SU-DHL-6 (cell line): ENCODE measurements at regions not wholly inside any gene's neighbourhood (a gene's known extent, or its start where the extent isn't known, plus 50 kb on each side); places are given as distances from the start of the nearest gene placed in this dataset.

Experiments used
- H2AFZ ChIP-seq: fragments of 200-600 bp; sonication (generic); 2 replicates; pipeline ENCODE4 v1.6.1; 2014; ENCODE audit warnings: low read depth, mild to moderate bottlenecking, moderate library complexity, mixed read lengths, antibody characterized with exemption, low read length; ENCODE audit not compliant: severe bottlenecking
- H3F3A ChIP-seq: fragments of 200-600 bp; shearing (Covaris generic); 2 replicates; pipeline ENCODE4 v1.6.0; 2016; ENCODE audit warnings: antibody characterized with exemption, mild to moderate bottlenecking; ENCODE audit not compliant: insufficient read depth
- H3K27ac ChIP-seq: fragments of 200-600 bp; sonication (generic); 2 replicates; pipeline ENCODE4 v1.5.1; 2016; ENCODE audit warnings: low read depth, mild to moderate bottlenecking, low read length, moderate library complexity, mixed read lengths
- H3K27me3 ChIP-seq: fragments of 200-600 bp; sonication (generic), shearing (Covaris generic); 2 replicates; pipeline ENCODE4 v1.6.0; 2014; ENCODE audit warnings: mild to moderate bottlenecking, low read length
- H3K36me3 ChIP-seq: fragments of 200-600 bp; sonication (generic); 2 replicates; pipeline ENCODE4 v1.6.1; 2014; ENCODE audit warnings: mild to moderate bottlenecking, low read length, mixed read lengths
- H3K4me2 ChIP-seq: fragments of 300-600, 200-600 bp; shearing (Covaris generic), sonication (generic); 2 replicates; pipeline ENCODE4 v1.6.0; 2014; ENCODE audit warnings: low read length, low read depth, mild to moderate bottlenecking; ENCODE audit not compliant: poor library complexity, severe bottlenecking
- H3K4me3 ChIP-seq: fragments of 200-600 bp; sonication (generic); 2 replicates; pipeline ENCODE4 v1.5.1; 2014; ENCODE audit warnings: antibody characterized with exemption, low read length, mild to moderate bottlenecking, mixed read lengths; ENCODE audit not compliant: insufficient read depth, poor library complexity, severe bottlenecking
- H3K79me2 ChIP-seq: fragments of 200-600 bp; sonication (generic); 2 replicates; pipeline ENCODE4 v1.6.1; 2014; ENCODE audit warnings: mild to moderate bottlenecking, low read length, moderate library complexity; ENCODE audit not compliant: insufficient read depth
- H3K9ac ChIP-seq: fragments of 200-600 bp; sonication (generic); 2 replicates; pipeline ENCODE4 v1.7.0; 2014; ENCODE audit warnings: mild to moderate bottlenecking, low read length
- H3K9me2 ChIP-seq: fragments of 200-600 bp; sonication (generic); replicated peaks from 2 replicates; pipeline ENCODE4 v1.6.1; 2014; ENCODE audit warnings: low read length; ENCODE audit not compliant: insufficient read depth
- H3K9me3 ChIP-seq: fragments of 200-600 bp; sonication (generic); 2 replicates; pipeline ENCODE4 v1.6.1; 2014; ENCODE audit warnings: low read length, mixed read lengths; ENCODE audit not compliant: insufficient read depth
- H4K20me1 ChIP-seq: fragments of 200-600 bp; sonication (generic); 2 replicates; pipeline ENCODE4 v1.6.1; 2014; ENCODE audit warnings: low read depth, mild to moderate bottlenecking, antibody characterized with exemption, low read length, moderate library complexity, mixed read lengths
- EZH2phosphoT487 ChIP-seq: fragments of 200-600 bp; sonication (generic), shearing (Covaris generic); conservative IDR thresholded peaks from 2 replicates; pipeline ENCODE4 v1.6.1; 2018; ENCODE audit warnings: mild to moderate bottlenecking, antibody characterized with exemption, low read length, moderate library complexity, mixed read lengths
- TF ChIP-seq, protein P1 (sequence below): fragments of 200-600 bp; sonication (generic); IDR thresholded peaks from one replicate; pipeline ENCODE4 v1.5.1; 2017; ENCODE audit warnings: antibody characterized with exemption, mild to moderate bottlenecking, low read length, moderate library complexity; ENCODE audit not compliant: insufficient read depth, poor library complexity, severe bottlenecking

DNA sequence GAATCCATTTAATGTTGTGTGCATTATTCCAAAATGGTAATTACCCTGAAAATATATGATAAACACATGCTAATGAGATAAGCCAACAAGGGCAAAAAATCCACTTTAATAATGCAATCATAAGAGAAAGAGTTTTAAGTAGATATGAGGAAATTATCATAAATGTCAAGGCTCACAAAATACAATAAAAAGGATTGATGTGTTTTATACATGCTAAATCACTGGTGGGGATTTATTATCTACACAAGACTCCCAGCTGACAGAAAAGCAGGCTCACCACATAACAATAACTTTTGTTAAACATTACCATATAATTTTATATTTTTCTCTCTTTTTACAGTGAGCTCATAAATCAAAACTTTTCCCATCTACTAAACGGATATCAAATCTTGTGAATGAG lies 306.2 kb upstream of the GRAMD2B start:
- H3K9me2 ChIP-seq, result no peaks in the 10 kb centered on the region
- no peak for TF ChIP-seq EZH2phosphoT487
- TF ChIP-seq, protein P1, sequence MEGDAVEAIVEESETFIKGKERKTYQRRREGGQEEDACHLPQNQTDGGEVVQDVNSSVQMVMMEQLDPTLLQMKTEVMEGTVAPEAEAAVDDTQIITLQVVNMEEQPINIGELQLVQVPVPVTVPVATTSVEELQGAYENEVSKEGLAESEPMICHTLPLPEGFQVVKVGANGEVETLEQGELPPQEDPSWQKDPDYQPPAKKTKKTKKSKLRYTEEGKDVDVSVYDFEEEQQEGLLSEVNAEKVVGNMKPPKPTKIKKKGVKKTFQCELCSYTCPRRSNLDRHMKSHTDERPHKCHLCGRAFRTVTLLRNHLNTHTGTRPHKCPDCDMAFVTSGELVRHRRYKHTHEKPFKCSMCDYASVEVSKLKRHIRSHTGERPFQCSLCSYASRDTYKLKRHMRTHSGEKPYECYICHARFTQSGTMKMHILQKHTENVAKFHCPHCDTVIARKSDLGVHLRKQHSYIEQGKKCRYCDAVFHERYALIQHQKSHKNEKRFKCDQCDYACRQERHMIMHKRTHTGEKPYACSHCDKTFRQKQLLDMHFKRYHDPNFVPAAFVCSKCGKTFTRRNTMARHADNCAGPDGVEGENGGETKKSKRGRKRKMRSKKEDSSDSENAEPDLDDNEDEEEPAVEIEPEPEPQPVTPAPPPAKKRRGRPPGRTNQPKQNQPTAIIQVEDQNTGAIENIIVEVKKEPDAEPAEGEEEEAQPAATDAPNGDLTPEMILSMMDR, result no peak
- H3K36me3 ChIP-seq, result no peaks in the 10 kb centered on the region
- no peaks in the 10 kb centered on the region for H3K9me3 ChIP-seq
- no peaks in the 10 kb centered on the region for H3K79me2 ChIP-seq
- no peak overlapping the region for H3K27ac ChIP-seq
- no peak overlapping the region for H3K4me2 ChIP-seq
- no peak overlapping the region for H3K9ac ChIP-seq
- H3F3A ChIP-seq, result no peaks in the 10 kb centered on the region
- no peaks in the 10 kb centered on the region for H4K20me1 ChIP-seq
- H3K4me3 ChIP-seq, result no peak overlapping the region
- H2AFZ ChIP-seq, result no peak overlapping the region
- no peaks in the 10 kb centered on the region for H3K27me3 ChIP-seq

DNA sequence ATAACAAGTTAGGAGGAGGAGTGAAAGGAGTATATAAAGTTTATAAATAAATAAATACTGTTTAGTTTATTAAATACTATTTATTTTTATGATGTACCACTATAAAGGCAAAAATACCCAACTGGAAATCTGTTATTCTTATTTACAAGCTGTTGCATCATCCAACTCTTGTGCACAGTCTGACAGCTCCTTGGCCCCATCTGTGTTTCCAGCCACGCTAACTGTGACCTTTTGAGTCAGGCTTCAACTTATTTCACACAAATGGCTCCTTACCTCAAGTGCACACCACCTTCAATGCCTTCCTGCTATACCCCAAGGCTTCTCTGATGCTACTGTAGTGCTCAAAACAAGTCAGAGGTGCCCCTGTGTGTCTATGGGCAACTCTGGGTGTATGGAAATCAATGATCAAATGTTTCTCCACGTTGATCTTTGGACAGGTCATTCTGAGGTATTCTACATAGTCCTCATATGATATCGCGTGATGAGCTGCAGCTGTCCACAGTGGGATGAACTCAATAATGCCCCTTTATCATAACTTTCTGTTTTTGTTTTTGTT lies 303.2 kb upstream of the GRAMD2B start:
- H2AFZ ChIP-seq, result no peak overlapping the region
- H3K79me2 ChIP-seq, result no peaks in the 10 kb centered on the region
- H4K20me1 ChIP-seq, result no peaks in the 10 kb centered on the region

DNA sequence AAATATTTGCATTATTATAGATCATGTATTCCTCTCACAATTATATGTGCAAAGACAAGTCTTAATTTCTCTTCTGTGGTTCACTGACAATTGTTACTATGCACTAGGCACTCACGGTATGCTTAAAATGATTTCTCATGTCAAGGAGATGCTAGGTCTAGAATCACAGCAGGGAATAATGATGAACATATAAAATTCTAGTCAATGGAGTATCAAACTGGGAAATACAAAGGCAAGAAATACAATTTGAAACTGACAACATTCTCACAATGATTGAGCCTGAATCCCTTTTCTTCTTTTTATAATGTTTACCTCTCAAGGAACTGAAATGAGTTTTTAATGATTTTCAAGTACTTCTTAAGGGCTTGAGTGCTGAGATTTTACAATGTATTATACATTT lies 302.3 kb upstream of the GRAMD2B start:
- Histone ChIP-seq H3K27ac (no peak overlapping the region), H3K4me3 (no peak overlapping the region), H3K27me3 (no peaks in the 10 kb centered on the region), H3K9ac (no peak overlapping the region), H3K4me2 (no peak overlapping the region), H3K79me2 (no peaks in the 10 kb centered on the region), H2AFZ (no peak overlapping the region), H4K20me1 (no peaks in the 10 kb centered on the region), H3F3A (no peaks in the 10 kb centered on the region), H3K9me2 (no peaks in the 10 kb centered on the region), H3K36me3 (no peaks in the 10 kb centered on the region), H3K9me3 (no peaks in the 10 kb centered on the region)
- TF ChIP-seq, protein P1, result no peak
- no peak for TF ChIP-seq EZH2phosphoT487

More for the DNA sequence above, 303.2 kb upstream of the GRAMD2B start:
- TF ChIP-seq EZH2phosphoT487, result no peak
- TF ChIP-seq, protein P1, result no peak
- H3K9me3 ChIP-seq, result no peaks in the 10 kb centered on the region
- no peak overlapping the region for H3K4me2 ChIP-seq
- no peak overlapping the region for H3K4me3 ChIP-seq
- H3K36me3 ChIP-seq, result no peaks in the 10 kb centered on the region
- no peaks in the 10 kb centered on the region for H3F3A ChIP-seq
- H3K9ac ChIP-seq, result no peak overlapping the region
- no peaks in the 10 kb centered on the region for H3K27me3 ChIP-seq
- no peaks in the 10 kb centered on the region for H3K9me2 ChIP-seq
- no peak overlapping the region for H3K27ac ChIP-seq
